ENCODE measurements at regions not wholly inside any gene's neighbourhood (a gene's known extent, or its start where the extent isn't known, plus 50 kb on each side); places are given as distances from the start of the nearest gene placed in this dataset.

GRCh38 chr1:91124989-91125417 lies 103.2 kb upstream of the ZNF644 start:
- no peaks in the 10 kb centered on the region for H3K36me3 ChIP-seq (ENCODE audit: insufficient read depth, low read length)
- H3K27ac ChIP-seq (ENCODE audit: low read depth, low read length), result no peak overlapping the region
- no peaks in the 10 kb centered on the region for H3K4me1 ChIP-seq (ENCODE audit: control insufficient read depth, insufficient read depth, low read length, unreplicated experiment)
- no peak overlapping the region for H3K4me3 ChIP-seq (ENCODE audit: low read depth, low read length)
- H3K79me2 ChIP-seq (ENCODE audit: control insufficient read depth, insufficient read depth, low read length, unreplicated experiment), result no peaks in the 10 kb centered on the region
- peaks cover 12% of the 10 kb centered on the region; the same call in 1 of the 2 replicates for H3K27me3 ChIP-seq (ENCODE audit: insufficient read depth, low read length)
- no peak overlapping the region for H2AFZ ChIP-seq (ENCODE audit: low read length, unreplicated experiment)

- Histone ChIP-seq H3K27ac (ENCODE audit: low read depth, low read length) (no peak overlapping the region), H3K4me3 (ENCODE audit: low read depth, low read length) (no peak overlapping the region), H2AFZ (ENCODE audit: low read length, unreplicated experiment) (no peak overlapping the region), H3K36me3 (ENCODE audit: insufficient read depth, low read length) (no peaks in the 10 kb centered on the region), H3K79me2 (ENCODE audit: control insufficient read depth, insufficient read depth, low read length, unreplicated experiment) (no peaks in the 10 kb centered on the region), H3K27me3 (ENCODE audit: insufficient read depth, low read length) (peaks cover 8% of the 10 kb centered on the region; the same call in 1 of the 2 replicates), H3K4me1 (ENCODE audit: control insufficient read depth, insufficient read depth, low read length, unreplicated experiment) (no peaks in the 10 kb centered on the region)
Observed at GRCh38 chr1:91124290-91124985, 102.6 kb upstream of the ZNF644 start.

GRCh38 chr1:91123773-91124172 lies 101.9 kb upstream of the ZNF644 start:
- H3K4me1 ChIP-seq (ENCODE audit: control insufficient read depth, insufficient read depth, low read length, unreplicated experiment), result no peaks in the 10 kb centered on the region

DNA sequence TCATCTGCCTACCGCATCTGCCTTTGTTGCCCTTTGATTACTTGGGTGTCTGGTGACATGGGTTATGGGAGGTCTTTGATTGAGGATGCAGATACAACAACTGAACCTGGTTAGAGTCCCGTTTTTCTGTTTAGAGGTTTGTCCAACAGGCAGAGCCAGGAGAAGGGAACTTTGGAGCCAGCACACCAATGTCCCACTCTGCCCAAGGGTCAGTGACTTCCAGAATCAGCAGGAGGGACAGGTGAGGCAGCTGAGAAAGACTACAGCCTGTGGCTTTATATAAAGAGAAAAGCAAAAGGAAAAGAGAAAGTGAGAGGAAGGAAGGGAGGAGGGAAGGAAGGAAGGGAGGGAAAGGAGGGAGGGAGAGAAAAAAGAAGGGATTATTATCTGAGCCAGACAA lies 101.5 kb upstream of the ZNF644 start:
- Histone ChIP-seq H3K27me3 (ENCODE audit: insufficient read depth, low read length) (no peaks in the 10 kb centered on the region; the same call in 1 of the 2 replicates), H3K4me1 (ENCODE audit: control insufficient read depth, insufficient read depth, low read length, unreplicated experiment) (no peaks in the 10 kb centered on the region), H3K27ac (ENCODE audit: low read depth, low read length) (no peak overlapping the region), H3K36me3 (ENCODE audit: insufficient read depth, low read length) (no peaks in the 10 kb centered on the region), H3K79me2 (ENCODE audit: control insufficient read depth, insufficient read depth, low read length, unreplicated experiment) (no peaks in the 10 kb centered on the region), H2AFZ (ENCODE audit: low read length, unreplicated experiment) (no peak overlapping the region), H3K4me3 (ENCODE audit: low read depth, low read length) (no peak overlapping the region)

More at GRCh38 chr1:91123773-91124172, 101.9 kb upstream of the ZNF644 start:
- Histone ChIP-seq H3K36me3 (ENCODE audit: insufficient read depth, low read length) (no peaks in the 10 kb centered on the region), H3K79me2 (ENCODE audit: control insufficient read depth, insufficient read depth, low read length, unreplicated experiment) (no peaks in the 10 kb centered on the region), H3K27me3 (ENCODE audit: insufficient read depth, low read length) (peaks cover 3% of the 10 kb centered on the region; the same call in 1 of the 2 replicates), H2AFZ (ENCODE audit: low read length, unreplicated experiment) (no peak overlapping the region), H3K27ac (ENCODE audit: low read depth, low read length) (no peak overlapping the region), H3K4me3 (ENCODE audit: low read depth, low read length) (no peak overlapping the region)

DNA sequence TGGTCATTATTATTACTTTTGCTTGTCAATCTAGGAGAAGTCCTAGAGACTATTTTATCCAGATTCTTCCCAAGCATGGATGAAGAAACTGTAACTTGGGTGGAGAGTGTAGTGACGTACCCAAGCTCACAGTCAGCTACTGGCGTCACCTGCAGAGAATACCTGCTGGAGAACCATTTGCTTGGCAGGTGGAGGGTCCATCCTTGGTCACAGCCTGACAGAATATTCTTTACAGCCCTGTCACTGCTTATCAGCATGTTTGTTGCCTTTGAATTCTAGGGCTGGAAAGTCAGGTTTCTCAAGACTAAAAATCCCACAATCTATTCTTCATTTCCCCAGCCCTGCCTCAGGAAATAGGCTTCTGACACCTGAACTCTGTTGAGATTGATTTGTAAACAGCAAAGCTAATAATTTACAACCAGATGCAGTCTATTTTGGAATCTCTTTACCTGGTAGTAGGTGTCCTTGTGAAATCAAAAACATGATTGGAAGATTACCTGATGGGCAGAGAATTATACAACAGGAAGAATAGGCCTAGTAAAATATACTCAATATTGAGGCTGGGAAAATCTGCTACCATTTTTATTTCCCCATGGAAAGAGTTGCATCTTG lies 100.4 kb upstream of the ZNF644 start:
- Histone ChIP-seq H3K4me3 (ENCODE audit: low read depth, low read length) (no peak overlapping the region), H2AFZ (ENCODE audit: low read length, unreplicated experiment) (no peak overlapping the region), H3K27ac (ENCODE audit: low read depth, low read length) (no peak overlapping the region), H3K79me2 (ENCODE audit: control insufficient read depth, insufficient read depth, low read length, unreplicated experiment) (no peaks in the 10 kb centered on the region), H3K4me1 (ENCODE audit: control insufficient read depth, insufficient read depth, low read length, unreplicated experiment) (no peaks in the 10 kb centered on the region), H3K27me3 (ENCODE audit: insufficient read depth, low read length) (no peaks in the 10 kb centered on the region; the same call in 1 of the 2 replicates), H3K36me3 (ENCODE audit: insufficient read depth, low read length) (no peaks in the 10 kb centered on the region)

DNA sequence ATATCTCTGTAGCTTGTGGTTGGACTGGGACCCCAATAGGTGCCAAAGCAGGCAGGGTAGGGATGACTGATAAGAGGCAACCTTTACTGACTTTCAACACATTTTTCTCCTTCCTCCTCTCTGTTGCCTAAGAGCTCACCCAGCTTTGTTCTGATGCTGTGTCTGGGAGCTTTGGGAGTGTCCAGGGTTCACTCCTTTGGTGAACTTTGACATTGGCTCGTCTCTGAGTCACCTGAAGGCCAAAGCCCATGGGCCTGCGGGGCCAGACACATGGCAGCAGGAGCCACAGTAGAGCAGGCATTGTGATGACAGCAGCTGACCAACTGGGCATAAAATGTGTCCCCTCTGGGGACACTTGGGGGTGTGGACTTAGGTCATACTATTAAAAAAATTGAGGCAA lies 99.5 kb upstream of the ZNF644 start:
- no peak overlapping the region for H2AFZ ChIP-seq (ENCODE audit: low read length, unreplicated experiment)
- H3K4me1 ChIP-seq (ENCODE audit: control insufficient read depth, insufficient read depth, low read length, unreplicated experiment), result no peaks in the 10 kb centered on the region
- H3K36me3 ChIP-seq (ENCODE audit: insufficient read depth, low read length), result no peaks in the 10 kb centered on the region
- no peak overlapping the region for H3K4me3 ChIP-seq (ENCODE audit: low read depth, low read length)
- no peak overlapping the region for H3K27ac ChIP-seq (ENCODE audit: low read depth, low read length)
- no peaks in the 10 kb centered on the region; the same call in 1 of the 2 replicates for H3K27me3 ChIP-seq (ENCODE audit: insufficient read depth, low read length)
- no peaks in the 10 kb centered on the region for H3K79me2 ChIP-seq (ENCODE audit: control insufficient read depth, insufficient read depth, low read length, unreplicated experiment)

GRCh38 chr1:91120936-91121335 lies 99.1 kb upstream of the ZNF644 start:
- Histone ChIP-seq H3K36me3 (ENCODE audit: insufficient read depth, low read length) (no peaks in the 10 kb centered on the region), H3K4me1 (ENCODE audit: control insufficient read depth, insufficient read depth, low read length, unreplicated experiment) (no peaks in the 10 kb centered on the region), H3K27me3 (ENCODE audit: insufficient read depth, low read length) (no peaks in the 10 kb centered on the region; the same call in 1 of the 2 replicates), H2AFZ (ENCODE audit: low read length, unreplicated experiment) (no peak overlapping the region), H3K79me2 (ENCODE audit: control insufficient read depth, insufficient read depth, low read length, unreplicated experiment) (no peaks in the 10 kb centered on the region), H3K4me3 (ENCODE audit: low read depth, low read length) (no peak overlapping the region), H3K27ac (ENCODE audit: low read depth, low read length) (no peak overlapping the region)

GRCh38 chr1:91120421-91120820 lies 98.6 kb upstream of the ZNF644 start:
- H3K27ac ChIP-seq (ENCODE audit: low read depth, low read length), result no peak overlapping the region
- no peak overlapping the region for H3K4me3 ChIP-seq (ENCODE audit: low read depth, low read length)
- no peak overlapping the region for H2AFZ ChIP-seq (ENCODE audit: low read length, unreplicated experiment)
- no peaks in the 10 kb centered on the region for H3K36me3 ChIP-seq (ENCODE audit: insufficient read depth, low read length)
- H3K79me2 ChIP-seq (ENCODE audit: control insufficient read depth, insufficient read depth, low read length, unreplicated experiment), result no peaks in the 10 kb centered on the region
- H3K4me1 ChIP-seq (ENCODE audit: control insufficient read depth, insufficient read depth, low read length, unreplicated experiment), result no peaks in the 10 kb centered on the region
- H3K27me3 ChIP-seq (ENCODE audit: insufficient read depth, low read length), result no peaks in the 10 kb centered on the region; the same call in 1 of the 2 replicates

- Histone ChIP-seq H3K27me3 (ENCODE audit: insufficient read depth, low read length) (peaks cover 5% of the 10 kb centered on the region; the same call in 1 of the 2 replicates), H3K79me2 (ENCODE audit: control insufficient read depth, insufficient read depth, low read length, unreplicated experiment) (no peaks in the 10 kb centered on the region), H3K36me3 (ENCODE audit: insufficient read depth, low read length) (no peaks in the 10 kb centered on the region), H3K27ac (ENCODE audit: low read depth, low read length) (no peak overlapping the region), H2AFZ (ENCODE audit: low read length, unreplicated experiment) (no peak overlapping the region), H3K4me1 (ENCODE audit: control insufficient read depth, insufficient read depth, low read length, unreplicated experiment) (no peaks in the 10 kb centered on the region), H3K4me3 (ENCODE audit: low read depth, low read length) (no peak overlapping the region)
Observed at GRCh38 chr1:91104712-91105111, 82.9 kb upstream of the ZNF644 start.

DNA sequence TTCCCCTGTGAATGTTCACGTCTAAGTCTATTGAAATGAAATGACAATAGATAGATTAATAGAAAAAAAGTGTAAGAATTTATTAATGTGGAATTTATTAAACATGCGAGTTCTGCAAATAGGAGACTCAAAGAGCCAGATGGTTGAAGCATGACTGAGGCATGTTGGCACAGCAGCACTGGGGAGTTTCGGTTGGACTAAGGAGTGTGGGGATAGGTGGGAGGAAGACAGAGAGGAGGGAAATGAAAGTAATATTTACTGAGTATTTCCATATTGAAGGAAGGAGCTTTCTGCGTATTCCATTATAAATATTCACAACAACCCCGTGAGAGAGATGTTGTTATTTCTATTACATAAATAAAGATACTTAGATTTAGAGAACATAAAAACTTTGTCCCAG lies 79.5 kb upstream of the ZNF644 start:
- Histone ChIP-seq H3K4me1 (ENCODE audit: control insufficient read depth, insufficient read depth, low read length, unreplicated experiment) (no peaks in the 10 kb centered on the region), H3K79me2 (ENCODE audit: control insufficient read depth, insufficient read depth, low read length, unreplicated experiment) (no peaks in the 10 kb centered on the region), H3K4me3 (ENCODE audit: low read depth, low read length) (no peak overlapping the region), H3K27ac (ENCODE audit: low read depth, low read length) (no peak overlapping the region), H2AFZ (ENCODE audit: low read length, unreplicated experiment) (no peak overlapping the region), H3K27me3 (ENCODE audit: insufficient read depth, low read length) (peaks cover 4% of the 10 kb centered on the region; the same call in 1 of the 2 replicates), H3K36me3 (ENCODE audit: insufficient read depth, low read length) (no peaks in the 10 kb centered on the region)

All from ACC112 (cell line).